ENCODE measurements at regions not wholly inside any gene's neighbourhood (a gene's known extent, or its start where the extent isn't known, plus 50 kb on each side); places are given as distances from the start of the nearest gene placed in this dataset.

- Histone ChIP-seq H3K36me3 (ENCODE audit: low read depth) (no peaks in the 10 kb centered on the region), H3K4me3 (ENCODE audit: severe bottlenecking) (no peak overlapping the region), H3K27ac (ENCODE audit: poor library complexity, severe bottlenecking) (no peak overlapping the region), H3K9me3 (ENCODE audit: severe bottlenecking) (no peaks in the 10 kb centered on the region), H3K27me3 (ENCODE audit: insufficient read depth, poor library complexity, severe bottlenecking) (no peaks in the 10 kb centered on the region), H3K4me1 (ENCODE audit: insufficient read depth, poor library complexity, severe bottlenecking) (no peaks in the 10 kb centered on the region)
- TF ChIP-seq, protein P1, sequence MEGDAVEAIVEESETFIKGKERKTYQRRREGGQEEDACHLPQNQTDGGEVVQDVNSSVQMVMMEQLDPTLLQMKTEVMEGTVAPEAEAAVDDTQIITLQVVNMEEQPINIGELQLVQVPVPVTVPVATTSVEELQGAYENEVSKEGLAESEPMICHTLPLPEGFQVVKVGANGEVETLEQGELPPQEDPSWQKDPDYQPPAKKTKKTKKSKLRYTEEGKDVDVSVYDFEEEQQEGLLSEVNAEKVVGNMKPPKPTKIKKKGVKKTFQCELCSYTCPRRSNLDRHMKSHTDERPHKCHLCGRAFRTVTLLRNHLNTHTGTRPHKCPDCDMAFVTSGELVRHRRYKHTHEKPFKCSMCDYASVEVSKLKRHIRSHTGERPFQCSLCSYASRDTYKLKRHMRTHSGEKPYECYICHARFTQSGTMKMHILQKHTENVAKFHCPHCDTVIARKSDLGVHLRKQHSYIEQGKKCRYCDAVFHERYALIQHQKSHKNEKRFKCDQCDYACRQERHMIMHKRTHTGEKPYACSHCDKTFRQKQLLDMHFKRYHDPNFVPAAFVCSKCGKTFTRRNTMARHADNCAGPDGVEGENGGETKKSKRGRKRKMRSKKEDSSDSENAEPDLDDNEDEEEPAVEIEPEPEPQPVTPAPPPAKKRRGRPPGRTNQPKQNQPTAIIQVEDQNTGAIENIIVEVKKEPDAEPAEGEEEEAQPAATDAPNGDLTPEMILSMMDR (IDR thresholded peaks at IDR 0.05; ENCODE audit: poor library complexity, severe bottlenecking): no peak
- DNase-seq (ENCODE audit: low spot score) (no peak), ATAC-seq (ENCODE audit: low read depth) (no peak)
Measured at GRCh38 chrY:21192694-21193093, 318.4 kb upstream of the RBMY1B start.

- ATAC-seq (ENCODE audit: low read depth): no peak
Measured at GRCh38 chrY:21200246-21200645, 310.9 kb upstream of the RBMY1B start.

DNA sequence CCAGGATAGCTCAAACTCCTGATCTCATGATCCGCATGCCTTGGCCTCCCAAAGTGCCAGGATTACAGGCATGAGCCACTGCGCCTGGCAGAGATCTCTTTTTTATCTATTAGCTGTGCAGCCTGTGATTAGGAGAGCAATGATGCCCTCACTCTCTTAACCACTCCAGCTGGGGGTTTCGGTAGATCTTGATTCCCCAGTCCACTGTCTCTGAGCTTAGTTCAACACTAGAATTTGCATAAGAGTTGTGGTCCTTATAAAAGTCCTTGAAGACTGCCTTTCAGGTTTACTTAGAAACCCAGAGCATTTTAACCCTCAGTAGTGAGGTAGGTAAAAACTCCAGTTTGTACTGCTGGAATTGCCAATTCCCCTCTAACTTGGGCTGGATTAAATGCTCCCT lies 283.3 kb upstream of the RBMY1B start:
- TF ChIP-seq, protein P1 (IDR thresholded peaks at IDR 0.05; ENCODE audit: poor library complexity, severe bottlenecking): no peak
- DNase-seq (ENCODE audit: low spot score) (no peak), ATAC-seq (ENCODE audit: low read depth) (no peak)
- no peak overlapping the region for H3K27ac ChIP-seq (ENCODE audit: poor library complexity, severe bottlenecking)
- H3K9me3 ChIP-seq (ENCODE audit: severe bottlenecking): no peaks in the 10 kb centered on the region
- no peaks in the 10 kb centered on the region for H3K27me3 ChIP-seq (ENCODE audit: insufficient read depth, poor library complexity, severe bottlenecking)
- H3K36me3 ChIP-seq (ENCODE audit: low read depth): no peaks in the 10 kb centered on the region
- no peak overlapping the region for H3K4me3 ChIP-seq (ENCODE audit: severe bottlenecking)
- no peaks in the 10 kb centered on the region for H3K4me1 ChIP-seq (ENCODE audit: insufficient read depth, poor library complexity, severe bottlenecking)

More at GRCh38 chrY:21200246-21200645, 310.9 kb upstream of the RBMY1B start:
- Histone ChIP-seq H3K4me3 (ENCODE audit: severe bottlenecking) (no peak overlapping the region), H3K36me3 (ENCODE audit: low read depth) (no peaks in the 10 kb centered on the region), H3K9me3 (ENCODE audit: severe bottlenecking) (no peaks in the 10 kb centered on the region), H3K27ac (ENCODE audit: poor library complexity, severe bottlenecking) (no peak overlapping the region), H3K4me1 (ENCODE audit: insufficient read depth, poor library complexity, severe bottlenecking) (no peaks in the 10 kb centered on the region), H3K27me3 (ENCODE audit: insufficient read depth, poor library complexity, severe bottlenecking) (no peaks in the 10 kb centered on the region)
- no peak for DNase-seq (ENCODE audit: low spot score)
- TF ChIP-seq, protein P1 (IDR thresholded peaks at IDR 0.05; ENCODE audit: poor library complexity, severe bottlenecking): no peak

DNA sequence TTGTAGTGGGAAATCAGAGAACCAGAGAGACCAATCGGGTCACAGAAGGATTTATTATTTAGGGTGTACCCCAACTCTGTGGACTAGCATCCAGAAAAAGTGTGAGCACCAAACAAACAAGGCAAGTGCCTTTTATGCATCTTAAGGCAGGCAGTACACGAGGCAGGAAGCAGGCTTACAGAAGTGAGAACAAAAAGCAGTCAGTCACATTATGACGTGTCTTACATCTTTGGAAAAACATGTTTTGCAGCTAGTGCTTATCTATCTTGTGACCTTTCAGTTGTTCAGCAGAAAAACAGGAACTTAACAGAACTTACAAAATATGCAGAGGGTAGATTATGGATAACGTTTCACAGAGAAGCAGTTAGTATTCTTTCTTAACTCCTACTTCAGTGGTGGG lies 270.9 kb upstream of the RBMY1B start:
- DNase-seq (ENCODE audit: low spot score): no peak
- Histone ChIP-seq H3K36me3 (ENCODE audit: low read depth) (no peaks in the 10 kb centered on the region), H3K9me3 (ENCODE audit: severe bottlenecking) (no peaks in the 10 kb centered on the region), H3K4me3 (ENCODE audit: severe bottlenecking) (no peak overlapping the region), H3K27ac (ENCODE audit: poor library complexity, severe bottlenecking) (no peak overlapping the region), H3K27me3 (ENCODE audit: insufficient read depth, poor library complexity, severe bottlenecking) (peaks cover 5% of the 10 kb centered on the region), H3K4me1 (ENCODE audit: insufficient read depth, poor library complexity, severe bottlenecking) (no peaks in the 10 kb centered on the region)
- no peak for ATAC-seq (ENCODE audit: low read depth)
- TF ChIP-seq, protein P1 (IDR thresholded peaks at IDR 0.05; ENCODE audit: poor library complexity, severe bottlenecking): no peak

- Histone ChIP-seq H3K4me3 (ENCODE audit: severe bottlenecking) (no peak overlapping the region), H3K27ac (ENCODE audit: poor library complexity, severe bottlenecking) (no peak overlapping the region), H3K27me3 (ENCODE audit: insufficient read depth, poor library complexity, severe bottlenecking) (peaks cover 5% of the 10 kb centered on the region), H3K36me3 (ENCODE audit: low read depth) (no peaks in the 10 kb centered on the region), H3K4me1 (ENCODE audit: insufficient read depth, poor library complexity, severe bottlenecking) (no peaks in the 10 kb centered on the region), H3K9me3 (ENCODE audit: severe bottlenecking) (no peaks in the 10 kb centered on the region)
- ATAC-seq (ENCODE audit: low read depth) (no peak), DNase-seq (ENCODE audit: low spot score) (no peak)
- TF ChIP-seq, protein P1 (IDR thresholded peaks at IDR 0.05; ENCODE audit: poor library complexity, severe bottlenecking): no peak
Measured at GRCh38 chrY:21240662-21241310, 270.4 kb upstream of the RBMY1B start.
